DMS79 treated with DMSO at 0.1 percent for 48 hours (cell line): ENCODE measurements at regions not wholly inside any gene's neighbourhood (a gene's known extent, or its start where the extent isn't known, plus 50 kb on each side); places are given as distances from the start of the nearest gene placed in this dataset.
"Not testable (repeated sequence)": the region's sequence is repeated elsewhere in the genome, so short reads cannot be mapped to it uniquely, and the experiment has no call there.

Source experiments
- DNase-seq: peaks from one replicate; lab custom pipeline; 2025; lab: John Stamatoyannopoulos, UW

GRCh38 chr3:110687138-110687537, 384.5 kb upstream of the NECTIN3 start:
- no peak for DNase-seq

DNA sequence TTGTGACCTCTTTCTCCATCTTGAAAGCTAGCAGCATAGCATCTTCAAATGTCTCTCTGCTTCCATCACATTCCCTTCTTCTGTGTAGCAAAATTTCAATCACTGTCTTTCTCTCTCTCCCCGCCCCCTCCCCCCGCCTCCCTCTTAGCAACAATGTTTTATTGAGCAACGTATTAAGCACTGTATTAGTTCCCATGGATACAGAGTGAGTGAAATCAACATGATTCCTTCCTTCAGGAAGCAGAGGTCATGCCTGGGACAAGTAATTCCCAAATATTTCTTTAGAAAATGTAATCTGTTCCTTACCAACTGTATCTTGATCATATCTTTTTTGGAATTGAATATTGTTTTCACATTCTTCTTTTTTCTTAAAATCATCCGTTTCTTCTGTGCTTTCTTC, 373.7 kb upstream of the NECTIN3 start:
- DNase-seq = no peak

DNA sequence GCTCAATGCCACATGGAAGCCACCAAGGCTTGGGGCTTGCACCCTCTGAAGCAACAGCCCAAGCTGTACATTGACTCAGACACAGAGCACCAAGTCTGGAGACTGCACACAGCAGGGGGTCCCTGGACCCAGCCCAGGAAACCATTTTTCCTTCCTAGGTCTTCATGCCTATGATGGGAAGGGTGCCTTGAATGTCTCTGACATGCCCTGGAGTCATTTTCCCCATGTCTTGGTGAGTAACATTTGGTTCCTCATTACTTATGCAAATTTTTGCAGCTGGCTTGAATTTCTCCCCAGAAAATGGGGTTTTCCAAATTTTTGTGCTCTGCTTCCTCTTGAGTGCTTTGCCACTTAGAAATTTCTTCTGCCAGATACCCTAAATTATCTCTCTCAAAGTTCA, 367.3 kb upstream of the NECTIN3 start:
- not testable (repeated sequence) for DNase-seq

DNA sequence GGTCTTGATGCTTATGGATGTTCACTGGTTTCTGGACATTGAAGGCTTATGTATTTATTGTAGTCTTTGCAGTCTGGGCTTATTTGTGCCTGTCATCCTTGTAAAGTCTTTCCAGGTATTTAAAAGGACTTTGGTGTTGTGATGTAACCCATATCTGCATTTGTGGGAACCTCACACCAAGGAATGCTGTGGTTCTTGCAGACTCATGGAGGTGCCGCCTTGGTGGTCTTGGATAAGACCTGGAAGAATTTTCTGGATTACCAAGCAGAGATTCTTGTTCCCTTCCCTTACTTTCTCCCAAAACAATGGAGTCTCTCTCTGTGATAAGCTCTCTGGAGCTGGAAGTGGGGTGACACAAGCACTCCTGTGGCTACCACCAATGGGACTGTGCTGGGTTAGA, 363.5 kb upstream of the NECTIN3 start:
- DNase-seq = no peak

DNA sequence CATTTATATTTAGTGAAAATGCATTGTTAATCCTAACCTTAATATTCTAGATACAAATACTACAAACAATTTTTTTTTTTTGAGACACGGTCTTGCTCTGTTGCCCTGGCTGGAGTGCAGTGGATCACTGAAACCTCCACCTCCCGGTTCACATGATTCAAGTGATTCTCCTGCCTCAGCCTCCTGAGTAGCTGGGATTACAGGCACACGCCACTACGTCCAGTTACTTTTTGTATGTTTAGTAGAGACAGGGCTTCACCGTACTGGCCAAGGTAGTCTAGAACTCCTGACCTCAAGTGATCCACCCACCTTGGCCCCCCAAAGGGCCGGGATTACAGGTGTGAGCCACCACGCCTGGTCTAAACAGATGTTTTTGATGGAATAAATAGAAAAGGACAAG, 361.5 kb upstream of the NECTIN3 start:
- no peak for DNase-seq

DNA sequence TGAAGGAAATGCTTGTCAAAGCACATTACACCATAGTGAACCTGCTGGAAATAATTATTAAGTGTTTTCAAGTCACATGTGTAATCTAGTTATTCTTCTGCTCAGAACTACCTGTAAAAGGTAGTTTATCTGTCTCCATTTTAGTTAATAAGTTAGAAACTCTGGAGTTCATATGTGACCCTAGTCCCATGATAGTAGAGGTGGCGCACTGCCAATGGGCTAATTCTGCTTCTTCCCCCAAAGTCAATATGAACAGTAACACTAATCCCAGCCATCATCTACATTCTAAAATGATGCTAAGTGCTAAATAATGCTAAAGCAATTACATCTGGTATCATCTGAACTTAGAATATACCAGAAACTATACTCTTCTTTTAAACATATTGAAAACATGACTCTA, 361.0 kb upstream of the NECTIN3 start:
- no peak for DNase-seq

DNA sequence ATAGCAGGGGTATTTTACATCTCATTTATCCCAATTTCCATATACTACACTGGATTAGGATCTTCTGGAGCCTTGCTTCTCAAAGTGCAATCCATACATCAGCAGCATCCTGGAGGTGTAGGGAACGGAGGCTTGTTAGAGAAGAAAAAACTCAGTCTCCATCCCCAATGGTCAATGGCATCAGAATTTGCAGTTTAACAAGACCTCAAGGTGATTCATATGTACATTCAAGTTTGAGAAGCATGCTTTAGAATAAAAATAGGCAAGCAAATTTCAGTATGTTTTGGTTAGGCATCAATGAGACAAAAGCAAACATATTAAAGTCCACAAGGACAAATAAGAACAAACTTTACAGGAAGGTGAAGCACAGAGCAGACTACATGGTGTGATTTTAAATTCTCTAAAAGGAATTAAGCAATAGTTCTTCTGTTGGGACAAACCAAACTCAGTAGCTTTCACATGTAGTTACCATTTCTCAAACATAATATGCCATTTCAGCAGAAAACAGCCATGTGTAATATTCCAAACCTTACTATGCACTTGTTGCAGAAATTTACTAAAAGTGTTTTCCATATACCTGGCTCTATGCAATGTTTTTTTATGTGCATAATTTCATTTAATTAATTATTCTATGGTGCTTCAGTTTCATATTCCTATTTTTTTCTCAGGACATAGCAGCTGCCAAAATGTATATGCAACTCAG, 360.3 kb upstream of the NECTIN3 start:
- no peak for DNase-seq

GRCh38 chr3:110711851-110712516, 359.6 kb upstream of the NECTIN3 start:
- no peak for DNase-seq

DNA sequence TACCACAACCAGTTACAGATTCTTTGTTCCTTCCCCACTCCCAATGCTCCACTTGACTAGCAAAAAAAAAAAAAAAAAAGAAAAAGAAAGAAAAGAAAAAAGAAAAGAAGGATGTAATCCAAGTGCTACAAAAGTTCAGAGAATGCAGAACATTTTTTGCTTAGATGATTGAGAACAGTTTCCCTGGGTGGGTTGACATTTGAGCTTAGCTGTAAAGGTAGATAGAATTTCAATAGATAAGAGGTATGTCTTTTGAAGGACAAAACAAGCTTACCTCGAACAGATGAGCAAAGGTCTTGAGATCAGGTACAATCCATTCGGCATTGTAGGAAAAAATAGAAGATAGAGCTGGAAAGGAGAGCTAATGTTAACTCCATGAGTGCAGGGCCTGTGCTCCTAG, 344.6 kb upstream of the NECTIN3 start:
- no peak for DNase-seq

DNA sequence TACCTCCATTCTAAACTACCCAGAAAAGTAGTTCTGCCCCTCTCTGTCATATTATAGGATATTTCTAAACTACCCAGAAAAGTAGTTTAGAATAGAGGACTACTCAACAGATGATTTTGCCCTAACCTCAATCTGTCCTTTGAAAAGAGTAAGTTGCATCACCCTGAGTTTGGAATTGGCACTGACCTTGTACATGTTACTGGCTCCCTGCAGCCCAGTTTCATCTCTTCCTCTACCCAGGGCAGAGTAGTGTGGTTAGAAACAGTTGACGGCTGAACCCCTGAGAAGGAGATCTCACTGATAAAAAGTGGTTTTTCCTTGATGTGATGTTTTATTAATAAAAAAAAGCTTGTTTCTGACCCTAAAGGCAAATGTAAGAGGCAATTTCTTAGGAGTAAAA, 340.5 kb upstream of the NECTIN3 start:
- DNase-seq = no peak

DNA sequence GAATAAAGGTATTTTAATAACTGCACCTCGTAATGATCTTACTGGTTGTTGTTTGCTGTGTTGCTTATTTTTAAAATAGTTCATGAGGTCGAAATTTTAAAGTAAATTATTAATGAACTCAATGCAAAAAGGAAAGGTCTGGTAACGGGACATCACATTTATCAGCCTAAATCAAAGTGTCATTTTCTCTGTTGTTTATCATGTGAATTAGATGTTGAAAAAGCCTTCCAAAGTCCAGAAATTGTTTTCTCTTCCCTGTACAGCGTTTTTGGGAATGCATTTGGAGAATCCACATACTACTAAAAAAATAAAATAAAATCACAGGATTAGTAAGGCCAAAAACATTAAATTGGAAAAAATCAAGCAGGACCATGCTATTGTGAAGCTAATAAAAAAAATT, 339.2 kb upstream of the NECTIN3 start:
- DNase-seq = no peak

GRCh38 chr3:110733045-110733444, 338.6 kb upstream of the NECTIN3 start:
- DNase-seq = no peak

GRCh38 chr3:110734524-110734923, 337.1 kb upstream of the NECTIN3 start:
- no peak for DNase-seq

DNA sequence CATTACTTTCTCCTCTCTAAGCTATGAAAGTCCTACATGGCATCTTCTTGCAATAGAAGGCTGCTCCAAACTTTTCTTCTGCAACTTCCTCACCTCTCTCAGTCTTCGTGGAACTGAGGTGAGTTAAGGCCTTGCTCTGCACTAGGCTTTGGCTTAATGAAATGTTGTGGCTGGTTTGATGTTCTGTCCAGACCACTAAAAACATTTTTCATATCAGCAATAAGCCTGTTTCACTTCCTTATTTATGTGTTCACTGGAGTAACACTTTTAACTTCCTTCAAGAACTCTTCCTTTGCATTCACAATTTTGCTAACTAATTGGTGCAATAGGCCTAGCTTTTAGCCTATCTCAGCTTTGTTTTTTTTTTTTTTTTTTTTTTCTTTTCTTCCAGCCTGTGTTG, 335.3 kb upstream of the NECTIN3 start:
- DNase-seq = no peak

GRCh38 chr3:110738531-110738930, 333.1 kb upstream of the NECTIN3 start:
- no peak for DNase-seq

DNA sequence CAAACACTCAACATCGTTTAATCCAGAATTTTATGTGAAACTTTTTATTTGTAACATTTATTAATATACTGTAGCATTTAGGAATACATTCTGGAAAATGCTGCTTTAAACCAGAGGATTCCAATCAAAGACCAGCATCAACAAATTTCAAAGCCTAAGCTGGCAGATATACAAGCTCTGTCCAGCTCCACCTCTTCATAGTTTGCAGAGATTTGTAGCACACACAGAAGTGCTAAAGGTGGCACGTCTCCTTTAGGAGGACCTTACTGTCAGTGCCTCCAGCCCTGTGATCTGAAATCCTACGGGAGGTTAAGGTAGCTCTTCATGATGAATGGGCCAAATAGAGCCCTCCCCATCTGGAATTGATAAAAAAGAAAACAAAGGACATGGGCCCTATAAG, 329.7 kb upstream of the NECTIN3 start:
- DNase-seq = no peak

- DNase-seq = no peak
Observed at GRCh38 chr3:110743202-110743601, 328.4 kb upstream of the NECTIN3 start.

- DNase-seq = no peak
Observed at GRCh38 chr3:110743984-110744383, 327.6 kb upstream of the NECTIN3 start.

DNA sequence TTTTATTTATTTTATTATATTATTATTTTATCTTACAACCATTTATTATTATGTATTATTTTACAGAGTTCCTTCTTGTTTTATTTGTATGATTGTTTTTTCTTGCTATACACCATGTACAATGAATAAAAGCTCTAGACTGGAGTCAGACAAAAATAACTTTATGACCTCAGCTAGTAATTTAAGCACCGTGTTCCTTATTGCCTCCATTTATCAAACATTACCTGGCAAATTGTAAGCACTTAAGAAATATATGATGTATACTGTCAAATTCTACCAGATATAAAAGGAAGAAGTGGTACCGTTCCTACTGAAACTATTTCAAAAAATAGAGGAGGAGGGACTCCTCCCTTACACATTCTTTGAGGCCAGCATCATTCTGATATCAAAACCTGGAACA, 326.9 kb upstream of the NECTIN3 start:
- no peak for DNase-seq

DNA sequence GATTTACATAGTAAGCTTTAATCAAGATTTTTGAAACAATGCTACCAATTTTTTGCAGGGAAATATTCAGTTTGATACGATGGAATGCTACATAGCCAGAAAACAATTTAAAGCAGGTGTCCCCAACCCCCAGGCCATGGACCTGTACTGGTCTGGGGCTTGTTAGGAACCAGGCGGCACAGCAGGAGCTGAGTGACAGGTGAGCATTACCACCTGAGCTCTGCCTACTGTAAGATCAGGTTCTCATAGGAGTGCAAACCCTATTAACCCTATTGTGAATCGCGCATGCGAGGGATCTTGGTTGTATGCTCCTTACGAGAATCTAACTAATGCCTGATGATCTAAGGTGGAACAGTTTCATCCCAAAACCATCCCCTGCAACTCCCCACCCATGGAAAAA, 322.6 kb upstream of the NECTIN3 start:
- DNase-seq = no peak

DNA sequence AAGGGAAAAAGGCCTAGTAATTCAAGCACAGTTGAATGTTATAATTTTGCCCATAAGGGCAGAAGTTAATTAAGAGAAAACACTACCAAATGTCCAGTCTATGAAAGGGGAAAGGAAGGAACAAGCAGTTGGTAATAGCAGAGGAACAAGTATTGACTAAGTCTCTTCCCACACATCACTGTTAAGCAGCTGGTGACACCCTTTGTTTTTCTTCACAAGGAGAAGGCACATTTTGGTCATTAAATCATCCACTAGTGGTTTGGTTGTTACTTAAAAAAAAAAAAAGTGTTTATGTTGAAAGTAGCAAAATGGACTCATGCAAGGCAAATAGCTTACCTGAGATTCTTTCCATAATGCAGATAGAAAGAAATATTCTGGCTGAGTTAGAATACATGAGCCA, 321.4 kb upstream of the NECTIN3 start:
- DNase-seq = no peak

DNA sequence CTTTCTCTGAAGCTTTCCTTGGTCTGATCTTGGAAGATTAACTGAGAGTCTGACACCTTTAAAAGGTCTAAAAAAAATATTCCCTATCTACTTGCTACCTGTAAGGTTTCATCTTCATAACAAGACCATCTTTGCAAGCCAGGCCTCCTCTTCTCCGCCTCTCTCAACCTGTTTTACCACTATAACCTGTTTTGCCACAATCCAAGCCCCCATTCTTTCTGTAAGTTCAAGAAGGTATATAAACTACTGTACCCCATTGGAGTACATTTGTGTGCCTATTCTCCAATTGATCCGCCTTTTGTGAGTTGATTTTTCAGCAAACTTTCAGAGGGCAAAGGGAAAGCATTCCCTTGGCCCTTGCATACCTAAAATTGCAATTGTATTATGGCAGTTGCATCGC, 319.3 kb upstream of the NECTIN3 start:
- no peak for DNase-seq

- DNase-seq = no peak
Observed at GRCh38 chr3:110753516-110753915, 318.1 kb upstream of the NECTIN3 start.
